ENCODE measurements at regions not wholly inside any gene's neighbourhood (a gene's known extent, or its start where the extent isn't known, plus 50 kb on each side); places are given as distances from the start of the nearest gene placed in this dataset.

GRCh38 chr7:85866540-85866939 is 679.7 kb upstream of the SEMA3D start:
- intact Hi-C loops (cut with DNase I; ENCODE audit: low total_unique reads): no loop called here
- no peak for DNase-seq (ENCODE audit: low spot score in 2 of 2)
- no peak overlapping the region for H3K4me3 ChIP-seq (ENCODE audit: low read depth, poor library complexity, severe bottlenecking)
- TF ChIP-seq POLR2A (IDR thresholded peaks at IDR 0.05) (no peak), CTCF (IDR thresholded peaks at IDR 0.05) (no peak)
- 94% methylated on average over 2 to 4 of the region's 4 CpGs for WGBS, 2 donors

- TF ChIP-seq POLR2A (IDR thresholded peaks at IDR 0.05): no peak
- TF ChIP-seq CTCF (IDR thresholded peaks at IDR 0.05): no peak
- intact Hi-C loops (cut with DNase I; ENCODE audit: low total_unique reads): no loop called here
- DNase-seq (ENCODE audit: low spot score in 2 of 2): no peak
- WGBS, 2 donors: 36 to 42% methylated on average over 6 of the region's 6 CpGs
- no peak overlapping the region for H3K4me3 ChIP-seq (ENCODE audit: low read depth, poor library complexity, severe bottlenecking)
Measured at GRCh38 chr7:85851571-85852193, 664.8 kb upstream of the SEMA3D start.

GRCh38 chr7:85850381-85850780 is 663.5 kb upstream of the SEMA3D start:
- no peak for DNase-seq (ENCODE audit: low spot score in 2 of 2)
- no peak overlapping the region for H3K4me3 ChIP-seq (ENCODE audit: low read depth, poor library complexity, severe bottlenecking)
- intact Hi-C loops (cut with DNase I; ENCODE audit: low total_unique reads): no loop called here
- 31 to 41% methylated on average over 1 of the region's 1 CpG for WGBS, 2 donors
- no peak for TF ChIP-seq CTCF (IDR thresholded peaks at IDR 0.05)
- no peak for TF ChIP-seq POLR2A (IDR thresholded peaks at IDR 0.05)

GRCh38 chr7:85840554-85840953 is 653.7 kb upstream of the SEMA3D start:
- 76 to 84% methylated on average over 6 of the region's 6 CpGs for WGBS, 2 donors
- intact Hi-C loops (cut with DNase I; ENCODE audit: low total_unique reads): no loop called here
- H3K4me3 ChIP-seq (ENCODE audit: low read depth, poor library complexity, severe bottlenecking): no peak overlapping the region
- TF ChIP-seq POLR2A (IDR thresholded peaks at IDR 0.05) (no peak), CTCF (IDR thresholded peaks at IDR 0.05) (no peak)
- DNase-seq (ENCODE audit: low spot score in 2 of 2): no peak

- intact Hi-C loops (cut with DNase I; ENCODE audit: low total_unique reads): no loop called here
- H3K4me3 ChIP-seq (ENCODE audit: low read depth, poor library complexity, severe bottlenecking): no peak overlapping the region
- TF ChIP-seq CTCF (IDR thresholded peaks at IDR 0.05) (no peak), POLR2A (IDR thresholded peaks at IDR 0.05) (no peak)
- no peak for DNase-seq (ENCODE audit: low spot score in 2 of 2)
- WGBS, 2 donors: 33 to 40% methylated on average over 3 of the region's 3 CpGs
Measured at GRCh38 chr7:85833066-85833465, 646.2 kb upstream of the SEMA3D start.

- no peak overlapping the region for H3K4me3 ChIP-seq (ENCODE audit: low read depth, poor library complexity, severe bottlenecking)
- intact Hi-C loops (cut with DNase I; ENCODE audit: low total_unique reads): no loop called here
- TF ChIP-seq CTCF (IDR thresholded peaks at IDR 0.05): no peak
- no peak for DNase-seq (ENCODE audit: low spot score in 2 of 2)
- 61 to 73% methylated on average over 1 of the region's 1 CpG for WGBS, 2 donors
Measured at GRCh38 chr7:85830982-85831381, 644.1 kb upstream of the SEMA3D start.

All from lower leg skin (tissue), 4 donors.